GM12878 (cell line): ENCODE measurements at regions not wholly inside any gene's neighbourhood (a gene's known extent, or its start where the extent isn't known, plus 50 kb on each side); places are given as distances from the start of the nearest gene placed in this dataset.

Experiments used
- ATAC-seq: fragments of 200-7000 bp; cut with Tn5 transposase; 3 replicates; pipeline ENCODE4 v1.9.1; 2020; ENCODE audit warnings: mild to moderate bottlenecking, moderate library complexity
- BruUV-seq: library from RNA; stranded (reverse); fragments of 400-500 nt; replicated peaks from 2 replicates; lab custom pipeline; 2021; lab: Mats Ljungman, UMichigan
- CTCF ChIA-PET: fragments of 300-600 bp; sonication (Branson Sonifier 250); formaldehyde crosslinking; extraction: SDS; loops from one replicate; lab custom pipeline; 2021; ENCODE audit warnings: inconsistent platforms; lab: Yijun Ruan, JAX
- POLR2A ChIA-PET: fragments of 350-600 bp; formaldehyde crosslinking; extraction: SDS; loops from one replicate; lab custom pipeline; 2021; ENCODE audit warnings: inconsistent platforms; lab: Charles Lee
- RAD21 ChIA-PET: fragments of 300-600 bp; sonication (Branson Sonifier 250); formaldehyde crosslinking; loops from one replicate; lab custom pipeline; 2023; ENCODE audit warnings: antibody characterized with exemption; ENCODE audit not compliant: unreplicated experiment; lab: Charles Lee
- SMC1A ChIA-PET: fragments of 300-600 bp; sonication (Branson Sonifier 250); formaldehyde crosslinking; loops from one replicate; lab custom pipeline; 2023; ENCODE audit not compliant: unreplicated experiment, uncharacterized antibody; lab: Charles Lee
- DNase-seq: peaks from one replicate; pipeline ENCODE4 v3.0.0-alpha.2; 2011; ENCODE audit warnings: low read depth, low spot score
- FAIRE-seq: peaks from 3 replicates; lab custom pipeline; 2011; peaks lifted over from hg19 to GRCh38; lab: Jason Lieb, UNC
- H2AFZ ChIP-seq: 2 replicates; pipeline ENCODE4 v1.6.0; 2011; ENCODE audit warnings: low read depth, low read length, control low read depth; ENCODE audit not compliant: control insufficient read depth
- H3K27ac ChIP-seq: 2 replicates; pipeline ENCODE4 v1.5.1; 2011; ENCODE audit warnings: control low read depth; ENCODE audit not compliant: control insufficient read depth, insufficient read depth
- H3K27me3 ChIP-seq, 2 experiments: replicated peaks in 1 of 2; 2 replicates each; pipeline versions ENCODE4 v1.6.0 to v1.6.1; 2011; ENCODE audit warnings: low read length in 1 of 2; ENCODE audit not compliant: control insufficient read depth in 2 of 2, insufficient read depth in 2 of 2
- H3K36me3 ChIP-seq, 2 experiments: 2 replicates each; pipeline ENCODE4 v1.5.1; 2011; ENCODE audit warnings: low read length in 1 of 2; ENCODE audit not compliant: control insufficient read depth in 2 of 2, insufficient read depth in 2 of 2
- H3K4me1 ChIP-seq: 2 replicates; pipeline ENCODE4 v1.6.1; 2011; ENCODE audit warnings: mild to moderate bottlenecking, low read length, moderate library complexity, mixed read lengths; ENCODE audit not compliant: control insufficient read depth, insufficient read depth
- H3K4me2 ChIP-seq: 2 replicates; pipeline ENCODE4 v1.6.0; 2011; ENCODE audit warnings: control low read depth; ENCODE audit not compliant: control insufficient read depth, insufficient read depth
- H3K4me3 ChIP-seq: fragments of 200-600 bp; sonication (generic); 2 replicates; pipeline ENCODE4 v1.5.1; 2016
- H3K79me2 ChIP-seq: 2 replicates; pipeline ENCODE4 v1.6.0; 2011; ENCODE audit warnings: low read length; ENCODE audit not compliant: control insufficient read depth, insufficient read depth
- H3K9ac ChIP-seq: 2 replicates; pipeline ENCODE4 v1.8.0; 2011; ENCODE audit warnings: low read length, control low read depth, mixed read lengths; ENCODE audit not compliant: control insufficient read depth, insufficient read depth
- H3K9me3 ChIP-seq: replicated peaks from 3 replicates; pipeline ENCODE4 v1.5.1; 2011; ENCODE audit warnings: mild to moderate bottlenecking, low read length; ENCODE audit not compliant: control insufficient read depth, insufficient read depth
- H4K20me1 ChIP-seq: 2 replicates; pipeline ENCODE4 v1.6.0; 2011; ENCODE audit not compliant: control insufficient read depth, insufficient read depth
- CHD2 ChIP-seq: IDR thresholded peaks from 2 replicates; pipeline ENCODE4 v1.6.1; 2011; ENCODE audit warnings: low read depth, low read length, improper control_type of control experiment, borderline replicate concordance
- DPF2 ChIP-seq: fragments of 450-650 bp; IDR thresholded peaks from 2 replicates; pipeline ENCODE4 v1.6.1; 2017; ENCODE audit warnings: mild to moderate bottlenecking
- FOS ChIP-seq: IDR thresholded peaks from 3 replicates; pipeline ENCODE4 v1.6.1; 2011; ENCODE audit warnings: borderline replicate concordance; ENCODE audit not compliant: insufficient read length; ENCODE audit errors: extremely low read depth
- KLF5 ChIP-seq: fragments of 450-650 bp; IDR thresholded peaks from 2 replicates; pipeline ENCODE4 v1.6.1; 2014; ENCODE audit warnings: mild to moderate bottlenecking; ENCODE audit not compliant: partially characterized antibody
- SP1 ChIP-seq: IDR thresholded peaks from one replicate; pipeline ENCODE4 v1.6.1; 2011; ENCODE audit warnings: low read depth, low read length
- TAF1 ChIP-seq: IDR thresholded peaks from 2 replicates; pipeline ENCODE4 v1.6.1; 2011; ENCODE audit warnings: mild to moderate bottlenecking, low read depth, low read length, borderline replicate concordance
- TCF12 ChIP-seq: IDR thresholded peaks from 2 replicates; pipeline ENCODE4 v1.6.1; 2011; ENCODE audit warnings: low read depth, mild to moderate bottlenecking, low read length
- ZNF274 ChIP-seq: IDR thresholded peaks from one replicate; pipeline ENCODE4 v1.8.0; 2011; ENCODE audit not compliant: insufficient read length, insufficient read depth
- ZNF622 ChIP-seq: fragments of 450-650 bp; IDR thresholded peaks from 2 replicates; pipeline ENCODE4 v1.6.1; 2017; ENCODE audit warnings: mild to moderate bottlenecking, inconsistent platforms
- ZSCAN29 ChIP-seq: fragments of 450-650 bp; IDR thresholded peaks from 2 replicates; pipeline ENCODE4 v1.6.1; 2017; ENCODE audit warnings: mild to moderate bottlenecking, moderate library complexity
- WGBS: methylation state at CpG from one replicate; pipeline ENCODE4 v1.1.6; 2016; ENCODE audit warnings: low lambda C conversion rate; ENCODE audit not compliant: insufficient replicate concordance, insufficient coverage; ENCODE audit errors: missing lambda C conversion rate; 5-methylcytosine and 5-hydroxymethylcytosine counted together
- in situ Hi-C: fragments of 300-500 bp; cut with MboI; formaldehyde crosslinking; loops from 9 replicates; pipeline ENCODE4 v1.14.3; 2018; ENCODE audit warnings: mixed read lengths
- intact Hi-C: fragments of 100-400 bp; cut with micrococcal nuclease; formaldehyde crosslinking; loops from one replicate; pipeline ENCODE4 v1.14.2; 2022; ENCODE audit not compliant: unreplicated experiment
- TF ChIP-seq, protein P1 (sequence below): IDR thresholded peaks from 2 replicates; pipeline ENCODE4 v1.6.1; 2012; ENCODE audit warnings: low read length, inconsistent platforms
- TF ChIP-seq, protein P2 (sequence below): IDR thresholded peaks from 2 replicates; pipeline ENCODE4 v1.6.1; 2012; ENCODE audit warnings: low read depth, low read length, improper control_type of control experiment
- TF ChIP-seq, protein P3 (sequence below): fragments of 450-650 bp; IDR thresholded peaks from 2 replicates; pipeline ENCODE4 v1.6.1; 2018; ENCODE audit warnings: borderline replicate concordance, mild to moderate bottlenecking; ENCODE audit not compliant: partially characterized antibody

DNA sequence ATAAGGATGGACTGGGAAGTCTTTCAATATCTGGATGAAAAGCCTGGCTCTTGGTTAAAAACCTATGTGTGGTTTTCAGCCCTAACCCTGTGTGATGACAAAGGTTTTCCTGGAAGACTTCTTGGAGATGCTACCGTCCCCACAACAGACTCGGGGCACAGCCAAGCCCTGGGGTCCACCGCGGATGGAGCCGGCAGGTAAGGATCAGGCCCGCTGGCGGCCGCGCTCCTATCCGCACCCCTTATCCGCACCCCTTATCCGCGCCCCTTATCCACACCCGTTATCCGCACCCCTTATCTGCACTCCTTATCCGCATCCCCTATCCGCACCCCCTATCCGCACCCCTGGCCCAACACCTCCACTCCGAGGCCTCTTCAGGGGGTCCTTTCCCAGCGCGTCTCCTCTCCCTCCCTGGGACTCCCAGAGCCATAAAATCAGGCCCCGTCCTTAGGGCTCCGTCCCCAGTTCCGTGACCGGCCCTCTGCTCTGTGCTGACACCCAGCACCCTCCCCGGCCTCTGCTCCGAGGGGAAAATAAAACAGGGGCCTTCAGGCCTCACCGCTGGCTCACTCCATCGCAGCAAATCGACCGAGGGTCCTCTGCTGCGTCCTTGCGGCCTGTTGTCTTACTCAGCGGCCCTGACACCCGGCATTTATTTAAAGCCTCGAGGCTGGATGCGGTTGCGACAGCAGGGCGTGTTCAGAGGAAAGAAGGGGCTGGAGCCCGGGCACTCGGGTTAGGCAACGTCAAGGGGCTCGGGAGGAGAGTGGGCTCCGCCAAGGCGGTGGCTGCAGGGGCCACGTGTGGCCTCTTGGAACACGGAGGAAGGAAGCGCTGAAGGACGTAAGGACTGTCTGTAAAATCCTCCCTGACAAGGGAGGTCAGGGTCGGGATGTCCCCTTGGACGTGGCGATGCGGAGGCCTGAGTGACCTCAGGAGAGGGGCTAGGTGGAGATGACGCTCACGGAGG lies 215.1 kb upstream of the ADARB2 start:
- Histone ChIP-seq H3K4me3 (no peak overlapping the region), H3K36me3 (no peaks in the 10 kb centered on the region), H3K9ac (no peak overlapping the region), H3K4me2 (no peak overlapping the region), H3K27me3 (no peaks in the 10 kb centered on the region), H2AFZ (no peak overlapping the region), H3K9me3 (no peaks in the 10 kb centered on the region), H3K79me2 (no peaks in the 10 kb centered on the region), H3K27ac (no peak overlapping the region)
- RAD21 ChIA-PET: no interaction called here
- CTCF ChIA-PET: no interaction called here
- in situ Hi-C loops (no loop called here), intact Hi-C loops (no loop called here)
- no TSS peak for BruUV-seq
- no peak for DNase-seq
- POLR2A ChIA-PET: no interaction called here
- no peak for FAIRE-seq
- ATAC-seq: no peak
- WGBS: 68% methylated on average over 55 of the region's 55 CpGs
- SMC1A ChIA-PET: no interaction called here
- TF ChIP-seq KLF5 (no peak), TCF12 (no peak), ZNF622 (no peak), TAF1 (no peak), ZSCAN29 (no peak), CHD2 (no peak), ZNF274 (no peak), DPF2 (no peak), SP1 (no peak), FOS (no peak)
- TF ChIP-seq, protein P1, sequence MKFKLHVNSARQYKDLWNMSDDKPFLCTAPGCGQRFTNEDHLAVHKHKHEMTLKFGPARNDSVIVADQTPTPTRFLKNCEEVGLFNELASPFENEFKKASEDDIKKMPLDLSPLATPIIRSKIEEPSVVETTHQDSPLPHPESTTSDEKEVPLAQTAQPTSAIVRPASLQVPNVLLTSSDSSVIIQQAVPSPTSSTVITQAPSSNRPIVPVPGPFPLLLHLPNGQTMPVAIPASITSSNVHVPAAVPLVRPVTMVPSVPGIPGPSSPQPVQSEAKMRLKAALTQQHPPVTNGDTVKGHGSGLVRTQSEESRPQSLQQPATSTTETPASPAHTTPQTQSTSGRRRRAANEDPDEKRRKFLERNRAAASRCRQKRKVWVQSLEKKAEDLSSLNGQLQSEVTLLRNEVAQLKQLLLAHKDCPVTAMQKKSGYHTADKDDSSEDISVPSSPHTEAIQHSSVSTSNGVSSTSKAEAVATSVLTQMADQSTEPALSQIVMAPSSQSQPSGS: no peak
- TF ChIP-seq, protein P2, sequence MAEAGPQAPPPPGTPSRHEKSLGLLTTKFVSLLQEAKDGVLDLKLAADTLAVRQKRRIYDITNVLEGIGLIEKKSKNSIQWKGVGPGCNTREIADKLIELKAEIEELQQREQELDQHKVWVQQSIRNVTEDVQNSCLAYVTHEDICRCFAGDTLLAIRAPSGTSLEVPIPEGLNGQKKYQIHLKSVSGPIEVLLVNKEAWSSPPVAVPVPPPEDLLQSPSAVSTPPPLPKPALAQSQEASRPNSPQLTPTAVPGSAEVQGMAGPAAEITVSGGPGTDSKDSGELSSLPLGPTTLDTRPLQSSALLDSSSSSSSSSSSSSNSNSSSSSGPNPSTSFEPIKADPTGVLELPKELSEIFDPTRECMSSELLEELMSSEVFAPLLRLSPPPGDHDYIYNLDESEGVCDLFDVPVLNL: no peak
- TF ChIP-seq, protein P3, sequence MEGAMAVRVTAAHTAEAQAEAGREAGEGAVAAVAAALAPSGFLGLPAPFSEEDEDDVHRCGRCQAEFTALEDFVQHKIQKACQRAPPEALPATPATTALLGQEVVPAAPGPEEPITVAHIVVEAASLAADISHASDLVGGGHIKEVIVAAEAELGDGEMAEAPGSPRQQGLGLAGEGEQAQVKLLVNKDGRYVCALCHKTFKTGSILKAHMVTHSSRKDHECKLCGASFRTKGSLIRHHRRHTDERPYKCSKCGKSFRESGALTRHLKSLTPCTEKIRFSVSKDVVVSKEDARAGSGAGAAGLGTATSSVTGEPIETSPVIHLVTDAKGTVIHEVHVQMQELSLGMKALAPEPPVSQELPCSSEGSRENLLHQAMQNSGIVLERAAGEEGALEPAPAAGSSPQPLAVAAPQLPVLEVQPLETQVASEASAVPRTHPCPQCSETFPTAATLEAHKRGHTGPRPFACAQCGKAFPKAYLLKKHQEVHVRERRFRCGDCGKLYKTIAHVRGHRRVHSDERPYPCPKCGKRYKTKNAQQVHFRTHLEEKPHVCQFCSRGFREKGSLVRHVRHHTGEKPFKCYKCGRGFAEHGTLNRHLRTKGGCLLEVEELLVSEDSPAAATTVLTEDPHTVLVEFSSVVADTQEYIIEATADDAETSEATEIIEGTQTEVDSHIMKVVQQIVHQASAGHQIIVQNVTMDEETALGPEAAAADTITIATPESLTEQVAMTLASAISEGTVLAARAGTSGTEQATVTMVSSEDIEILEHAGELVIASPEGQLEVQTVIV: no peak
- TF ChIP-seq, all 136 proteins: peak for 0
- Histone ChIP-seq H4K20me1 (no peaks in the 10 kb centered on the region), H3K4me1 (no peaks in the 10 kb centered on the region)
